ENCODE measurements at regions not wholly inside any gene's neighbourhood (a gene's known extent, or its start where the extent isn't known, plus 50 kb on each side); places are given as distances from the start of the nearest gene placed in this dataset.
"Not testable (repeated sequence)": the region's sequence is repeated elsewhere in the genome, so short reads cannot be mapped to it uniquely, and the experiment has no call there.

GRCh38 chr7:9026121-9026520 is 592.7 kb downstream of the NXPH1 start:
- intact Hi-C loops (cut with DNase I): no loop called here
- ATAC-seq (ENCODE audit: poor library complexity) (no peak), DNase-seq (no peak)

GRCh38 chr7:9028012-9028411 is 594.6 kb downstream of the NXPH1 start:
- ATAC-seq (ENCODE audit: poor library complexity) (no peak), DNase-seq (no peak)
- intact Hi-C loops (cut with DNase I): no loop called here

- no peak for ATAC-seq (ENCODE audit: poor library complexity)
- intact Hi-C loops (cut with DNase I): no loop called here
- DNase-seq: no peak
Measured at GRCh38 chr7:9029681-9030530, 596.5 kb downstream of the NXPH1 start.

GRCh38 chr7:9030976-9031375 is 597.6 kb downstream of the NXPH1 start:
- ATAC-seq (ENCODE audit: poor library complexity): no peak
- no peak for DNase-seq
- intact Hi-C loops (cut with DNase I): no loop called here

GRCh38 chr7:9031386-9031785 is 598.0 kb downstream of the NXPH1 start:
- ATAC-seq (ENCODE audit: poor library complexity) (no peak), DNase-seq (no peak)
- intact Hi-C loops (cut with DNase I): no loop called here

GRCh38 chr7:9036080-9036479 is 602.7 kb downstream of the NXPH1 start:
- no peak for DNase-seq
- no peak for ATAC-seq (ENCODE audit: poor library complexity)
- intact Hi-C loops (cut with DNase I): no loop called here

GRCh38 chr7:9071160-9071762 is 637.9 kb downstream of the NXPH1 start:
- DNase-seq (no peak), ATAC-seq (ENCODE audit: poor library complexity) (no peak)
- intact Hi-C loops (cut with DNase I): no loop called here

GRCh38 chr7:9075774-9076173 is 642.4 kb downstream of the NXPH1 start:
- DNase-seq; intact Hi-C loops (cut with DNase I); ATAC-seq (ENCODE audit: poor library complexity): not testable (repeated sequence)

- ATAC-seq (ENCODE audit: poor library complexity) (no peak), DNase-seq (no peak)
- intact Hi-C loops (cut with DNase I): no loop called here
Measured at GRCh38 chr7:9082203-9082602, 648.8 kb downstream of the NXPH1 start.

GRCh38 chr7:9083837-9084236 is 650.4 kb downstream of the NXPH1 start:
- intact Hi-C loops (cut with DNase I): no loop called here
- ATAC-seq (ENCODE audit: poor library complexity): no peak

GRCh38 chr7:9091282-9091681 is 657.9 kb downstream of the NXPH1 start:
- no peak for ATAC-seq (ENCODE audit: poor library complexity)
- intact Hi-C loops (cut with DNase I): no loop called here
- DNase-seq: no peak

More at GRCh38 chr7:9083837-9084236, 650.4 kb downstream of the NXPH1 start:
- DNase-seq: no peak

- intact Hi-C loops (cut with DNase I): no loop called here
- ATAC-seq (ENCODE audit: poor library complexity): no peak
Measured at GRCh38 chr7:9097565-9098060, 664.2 kb downstream of the NXPH1 start.

GRCh38 chr7:9100289-9100688 is 666.9 kb downstream of the NXPH1 start:
- ATAC-seq (ENCODE audit: poor library complexity) (no peak), DNase-seq (no peak)

More at GRCh38 chr7:9097565-9098060, 664.2 kb downstream of the NXPH1 start:
- DNase-seq: no peak

GRCh38 chr7:9102846-9103245 is 669.4 kb downstream of the NXPH1 start:
- ATAC-seq (ENCODE audit: poor library complexity) (no peak), DNase-seq (no peak)
- intact Hi-C loops (cut with DNase I): no loop called here

More at GRCh38 chr7:9100289-9100688, 666.9 kb downstream of the NXPH1 start:
- intact Hi-C loops (cut with DNase I): no loop called here

- DNase-seq (no peak), ATAC-seq (ENCODE audit: poor library complexity) (no peak)
- intact Hi-C loops (cut with DNase I): no loop called here
Measured at GRCh38 chr7:9106747-9107146, 673.3 kb downstream of the NXPH1 start.

GRCh38 chr7:9120331-9120730 is 686.9 kb downstream of the NXPH1 start:
- intact Hi-C loops (cut with DNase I): no loop called here
- ATAC-seq (ENCODE audit: poor library complexity) (no peak), DNase-seq (no peak)

- intact Hi-C loops (cut with DNase I): no loop called here
- ATAC-seq (ENCODE audit: poor library complexity) (no peak), DNase-seq (no peak)
Measured at GRCh38 chr7:9124320-9124719, 690.9 kb downstream of the NXPH1 start.

- ATAC-seq (ENCODE audit: poor library complexity): no peak
- intact Hi-C loops (cut with DNase I): no loop called here
- DNase-seq: no peak
Measured at GRCh38 chr7:9125246-9125645, 691.8 kb downstream of the NXPH1 start.

- DNase-seq (no peak), ATAC-seq (ENCODE audit: poor library complexity) (no peak)
- intact Hi-C loops (cut with DNase I): no loop called here
Measured at GRCh38 chr7:9127901-9128300, 694.5 kb downstream of the NXPH1 start.

- intact Hi-C loops (cut with DNase I): no loop called here
- DNase-seq (no peak), ATAC-seq (ENCODE audit: poor library complexity) (no peak)
Measured at GRCh38 chr7:9148687-9149086, 715.3 kb downstream of the NXPH1 start.
